ENCODE measurements at regions not wholly inside any gene's neighbourhood (a gene's known extent, or its start where the extent isn't known, plus 50 kb on each side); places are given as distances from the start of the nearest gene placed in this dataset.

DNA sequence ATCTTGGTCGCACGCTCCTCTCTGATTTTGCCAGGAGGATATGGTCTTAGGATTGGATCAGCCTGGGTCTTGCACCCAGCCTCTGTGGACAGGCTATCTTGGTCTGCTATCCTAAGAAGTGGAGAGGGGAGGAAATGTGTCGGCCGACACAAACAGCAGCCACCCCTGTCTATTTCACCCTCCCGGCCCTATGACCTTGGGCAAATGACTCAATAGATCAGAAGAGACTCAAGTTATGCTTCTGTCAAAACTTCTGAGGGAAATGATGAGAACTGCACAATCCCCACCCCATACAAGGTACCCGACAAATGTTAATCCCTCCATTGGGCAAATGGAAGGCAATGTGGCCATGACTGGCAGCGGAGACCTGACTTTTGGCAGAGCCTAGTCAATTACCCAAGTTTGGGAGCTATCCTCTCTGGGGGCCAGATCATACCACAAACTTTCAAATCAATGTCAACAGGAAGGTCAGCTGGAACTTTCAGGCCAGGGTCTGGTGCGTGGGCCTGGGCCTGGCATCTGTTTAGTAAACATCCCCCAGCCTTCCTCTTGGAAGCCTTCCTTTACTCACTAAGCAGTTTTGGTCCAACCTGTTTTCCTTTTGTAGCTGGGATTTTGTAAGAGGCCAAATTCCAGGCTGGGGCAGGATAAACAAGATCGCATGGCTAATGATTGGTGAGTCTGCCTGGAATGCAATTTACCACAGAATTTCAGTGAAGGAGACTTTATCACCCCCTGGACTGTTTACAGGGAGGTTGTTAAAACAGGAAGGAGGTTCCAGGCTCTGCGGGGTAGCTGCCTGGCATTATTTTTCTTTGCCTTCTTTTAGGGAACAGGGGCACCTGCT is 64.2 kb upstream of the CPEB4 start:
- CTCF ChIA-PET (ENCODE audit: partially characterized antibody), result interaction anchor here (0.8 to 1.6 kb wide), 6 partner anchors 8 to 150 kb away, joined by 3 to 4 read pairs (median 3); no protein-coding TSS in a partner anchor

More for the DNA sequence above, 64.2 kb upstream of the CPEB4 start:
- no peaks in the 10 kb centered on the region for H4K20me1 ChIP-seq (replicated peaks in 1 of 2; ENCODE audit: control insufficient read depth in 1 of 2, insufficient read depth in 2 of 2, low read length in 2 of 2)
- H2BK12ac ChIP-seq (ENCODE audit: low read depth, low read length), result peak overlapping the region; percentile 87; the same call in 1 of the 2 replicates
- H4K8ac ChIP-seq (ENCODE audit: extremely low read depth, insufficient read depth, low read length), result peak overlapping the region; percentile 76; the same call in 1 of the 2 replicates
- H3K4me2 ChIP-seq (ENCODE audit: insufficient read depth in 1 of 2, low read depth in 2 of 2, low read length in 2 of 2), result no peak overlapping the region
- no peak overlapping the region for H3K27ac ChIP-seq (ENCODE audit: low read depth, low read length)
- H3K23me2 ChIP-seq (ENCODE audit: low read depth, low read length), result no peaks in the 10 kb centered on the region; the same call in 1 of the 2 replicates
- no peaks in the 10 kb centered on the region for H3K36me3 ChIP-seq (ENCODE audit: control insufficient read depth in 2 of 4, insufficient read depth in 4 of 4, low read length in 3 of 4)
- FAIRE-seq (no peak), DNase-seq (ENCODE audit: low read depth in 1 of 2, low spot score in 2 of 2) (peak in 1 of 2 experiments; percentile 9)
- no peak overlapping the region for H3K14ac ChIP-seq (ENCODE audit: insufficient read length)
- no peak overlapping the region for H3K4me3 ChIP-seq (ENCODE audit: extremely low read depth in 1 of 4, insufficient read depth in 2 of 4, low read depth in 3 of 4, low read length in 4 of 4)
- no peak overlapping the region for H3K23ac ChIP-seq (ENCODE audit: insufficient read length)
- no peak overlapping the region for H2BK20ac ChIP-seq (ENCODE audit: low read length)
- no peak overlapping the region for H4K5ac ChIP-seq (ENCODE audit: insufficient read length, low read depth, low read length)
- no peak overlapping the region for H2AK5ac ChIP-seq (ENCODE audit: low read depth, low read length)
- H3K79me2 ChIP-seq (ENCODE audit: control insufficient read depth in 1 of 2, insufficient read depth in 2 of 2, low read length in 2 of 2), result no peaks in the 10 kb centered on the region
- TF ChIP-seq SP1 (IDR thresholded peaks at IDR 0.05; ENCODE audit: low read depth, low read length), result 0 out of 2 replicates have a peak, but pooled peaks have one; percentile 13
- TF ChIP-seq POLR2A (IDR thresholded peaks at IDR 0.05; ENCODE audit: control extremely low read depth in 1 of 2, low read depth in 2 of 2, low read length in 2 of 2), result no peak
- TF ChIP-seq SIRT6 (IDR thresholded peaks at IDR 0.05; ENCODE audit: low read length), result no peak
- TF ChIP-seq TCF12 (IDR thresholded peaks at IDR 0.05; ENCODE audit: low read depth, low read length), result no peak
- no peak for TF ChIP-seq EP300 (IDR thresholded peaks at IDR 0.05; ENCODE audit: borderline replicate concordance in 1 of 2, low read depth in 2 of 2, low read length in 2 of 2)
- peak; percentile 72 for TF ChIP-seq TEAD4 (IDR thresholded peaks at IDR 0.05; ENCODE audit: low read depth, low read length)
- peak overlapping the region; percentile 41; the same call in 1 of the 2 replicates for H2AFZ ChIP-seq (ENCODE audit: low read length)
- peak overlapping the region; percentile 81; the same call in 1 of the 2 replicates for H2BK15ac ChIP-seq (ENCODE audit: low read length)
- 0 out of 2 replicates have a peak overlapping the region, but pooled peaks have one; percentile 5 for H2BK5ac ChIP-seq (ENCODE audit: low read depth, low read length)
- POLR2A ChIA-PET (ENCODE audit: partially characterized antibody), result interaction anchor here (1.0 kb wide), 1 partner anchor 21 kb away, joined by 3 read pairs; no protein-coding TSS in a partner anchor
- H3K56ac ChIP-seq (replicated peaks; ENCODE audit: insufficient read length, low read depth, low read length), result no peak overlapping the region
- no peak overlapping the region for H3K4ac ChIP-seq (replicated peaks; ENCODE audit: insufficient read length, low read depth, low read length)
- H3K27me3 ChIP-seq (replicated peaks in 1 of 4; ENCODE audit: control insufficient read depth in 3 of 4, extremely low read depth in 1 of 4, insufficient read depth in 3 of 4, low read length in 3 of 4), result no peaks in the 10 kb centered on the region; a peak in 1 of 7 replicates
- H3K4me1 ChIP-seq (replicated peaks in 1 of 4; ENCODE audit: control insufficient read depth in 3 of 4, insufficient read depth in 4 of 4, low read length in 3 of 4), result peaks cover 2 to 6% (median 4%) of the 10 kb centered on the region in 4 experiments; a peak in 4 of 7 replicates
- no peak overlapping the region for H3K18ac ChIP-seq (ENCODE audit: extremely low read depth, low read length)
- 89% methylated on average over 10 of the region's 10 CpGs; no CpG with 5 or more reads in 1 of the 2 experiments for WGBS, 2 experiments (ENCODE audit: extremely low coverage in 1 of 2, insufficient coverage in 1 of 2, insufficient read length in 1 of 2, insufficient replicate concordance in 2 of 2, low coverage in 1 of 2, low lambda C conversion rate in 2 of 2, missing lambda C conversion rate in 1 of 2)
- no peak overlapping the region for H3K9ac ChIP-seq (replicated peaks in 1 of 4; ENCODE audit: extremely low read depth in 1 of 4, low read depth in 3 of 4, low read length in 3 of 4)
- no peaks in the 10 kb centered on the region for H3K9me3 ChIP-seq (ENCODE audit: insufficient read depth in 2 of 2, low read depth in 1 of 2, low read length in 1 of 2)
- H2BK120ac ChIP-seq (replicated peaks; ENCODE audit: low read depth, low read length), result no peak overlapping the region
- no peaks in the 10 kb centered on the region for H3K79me1 ChIP-seq (ENCODE audit: low read depth, low read length)
- no peak overlapping the region for H4K91ac ChIP-seq (replicated peaks; ENCODE audit: insufficient read length, low read length)
